GM19025 (cell line): ENCODE measurements at regions not wholly inside any gene's neighbourhood (a gene's known extent, or its start where the extent isn't known, plus 50 kb on each side); places are given as distances from the start of the nearest gene placed in this dataset.
"Not testable (repeated sequence)": the region's sequence is repeated elsewhere in the genome, so short reads cannot be mapped to it uniquely, and the experiment has no call there.

Experiments used
- ATAC-seq: cut with Tn5 transposase; IDR thresholded peaks from one replicate; pipeline ENCODE4 v1.9.1; 2021; ENCODE audit warnings: mild to moderate bottlenecking, low read depth, moderate library complexity; ENCODE audit not compliant: unreplicated experiment

GRCh38 chr5:167852515-167852914 lies 438.9 kb upstream of the WWC1 start:
- ATAC-seq: no peak

GRCh38 chr5:167853421-167853820 lies 438.0 kb upstream of the WWC1 start:
- no peak for ATAC-seq

- no peak for ATAC-seq
Measured at GRCh38 chr5:167855818-167856217, 435.6 kb upstream of the WWC1 start.

- ATAC-seq: no peak
Measured at GRCh38 chr5:167857321-167857720, 434.1 kb upstream of the WWC1 start.

- not testable (repeated sequence) for ATAC-seq
Measured at GRCh38 chr5:167858186-167858855, 433.1 kb upstream of the WWC1 start.

GRCh38 chr5:167861129-167861927 lies 430.1 kb upstream of the WWC1 start:
- ATAC-seq: no peak

GRCh38 chr5:167861928-167862426 lies 429.5 kb upstream of the WWC1 start:
- no peak for ATAC-seq

- no peak for ATAC-seq
Measured at GRCh38 chr5:167863883-167864282, 427.6 kb upstream of the WWC1 start.

- ATAC-seq: no peak
Measured at GRCh38 chr5:167864801-167865200, 426.6 kb upstream of the WWC1 start.

- ATAC-seq: no peak
Measured at GRCh38 chr5:167866797-167867196, 424.6 kb upstream of the WWC1 start.

GRCh38 chr5:167867281-167867680 lies 424.2 kb upstream of the WWC1 start:
- ATAC-seq: no peak

- ATAC-seq: no peak
Measured at GRCh38 chr5:167869125-167869524, 422.3 kb upstream of the WWC1 start.

GRCh38 chr5:167870055-167870454 lies 421.4 kb upstream of the WWC1 start:
- no peak for ATAC-seq

- no peak for ATAC-seq
Measured at GRCh38 chr5:167871091-167871490, 420.4 kb upstream of the WWC1 start.

- ATAC-seq: no peak
Measured at GRCh38 chr5:167872791-167873190, 418.7 kb upstream of the WWC1 start.

- ATAC-seq: no peak
Measured at GRCh38 chr5:167877114-167877722, 414.2 kb upstream of the WWC1 start.

- no peak for ATAC-seq
Measured at GRCh38 chr5:167877924-167878323, 413.5 kb upstream of the WWC1 start.

- ATAC-seq: no peak
Measured at GRCh38 chr5:167880420-167880819, 411.0 kb upstream of the WWC1 start.

- ATAC-seq: no peak
Measured at GRCh38 chr5:167881041-167881440, 410.4 kb upstream of the WWC1 start.

GRCh38 chr5:167886196-167886595 lies 405.2 kb upstream of the WWC1 start:
- ATAC-seq: no peak

GRCh38 chr5:167888393-167888792 lies 403.1 kb upstream of the WWC1 start:
- ATAC-seq: no peak
